Spleen (tissue), 11 donors: ENCODE measurements at regions not wholly inside any gene's neighbourhood (a gene's known extent, or its start where the extent isn't known, plus 50 kb on each side); places are given as distances from the start of the nearest gene placed in this dataset.

Source experiments
- DNase-seq: peaks from one replicate; pipeline ENCODE4 v3.0.0-alpha.2; 2020
- H3K27ac ChIP-seq, 8 donors: fragments of 200-600 bp; sonication (generic) in 7 of 8; 1 replicate in 4 of 8; 2 replicates in 4 of 8; pipeline versions ENCODE4 v1.5.0 to v1.8.0; 2016 to 2021; ENCODE audit warnings: inconsistent platforms in 4 of 8, mild to moderate bottlenecking in 4 of 8, moderate library complexity in 1 of 8
- H3K27me3 ChIP-seq, 7 donors: fragments of 200-600 bp; sonication (generic) in 6 of 7; replicated peaks in 1 of 7; 1 replicate in 4 of 7; 2 replicates in 3 of 7; pipeline versions ENCODE4 v1.5.0 to v1.8.0; 2016 to 2021; ENCODE audit warnings: inconsistent platforms in 3 of 7, mild to moderate bottlenecking in 1 of 7
- H3K36me3 ChIP-seq, 6 donors: fragments of 200-600 bp; sonication (generic) in 5 of 6; 1 replicate in 4 of 6; 2 replicates in 2 of 6; pipeline versions ENCODE4 v1.5.0 to v1.8.0; 2016 to 2021; ENCODE audit warnings: inconsistent platforms in 2 of 6
- H3K4me1 ChIP-seq, 6 donors: fragments of 200-600 bp; sonication (generic) in 5 of 6; 1 replicate in 3 of 6; 2 replicates in 3 of 6; pipeline versions ENCODE4 v1.5.0 to v1.8.0; 2016 to 2021; ENCODE audit warnings: inconsistent platforms in 3 of 6
- H3K4me3 ChIP-seq, 8 donors: fragments of 200-600 bp; sonication (generic) in 7 of 8; 1 replicate in 4 of 8; 2 replicates in 4 of 8; pipeline versions ENCODE4 v1.5.0 to v1.8.0; 2016 to 2021; ENCODE audit warnings: inconsistent platforms in 4 of 8, mild to moderate bottlenecking in 4 of 8, moderate library complexity in 2 of 8
- H3K9me3 ChIP-seq, 8 donors: fragments of 200-600 bp; sonication (generic) in 7 of 8; 1 replicate in 4 of 8; 2 replicates in 4 of 8; pipeline versions ENCODE4 v1.5.0 to v1.8.0; 2016 to 2021; ENCODE audit warnings: inconsistent platforms in 4 of 8
- POLR2A ChIP-seq, 3 donors: fragments of 450-650 bp; IDR thresholded peaks; one replicate each; pipeline ENCODE4 v1.5.1; 2017; ENCODE audit warnings: antibody characterized with exemption in 3 of 3, mild to moderate bottlenecking in 1 of 3
- POLR2AphosphoS5 ChIP-seq, 3 donors: sonication (generic); formaldehyde crosslinking; IDR thresholded peaks; one replicate each; pipeline ENCODE4 v1.5.1; 2017; ENCODE audit warnings: antibody characterized with exemption in 3 of 3
- WGBS, 5 donors: extraction: QIAGEN DNeasy Blood & Tissue Kit in 3 of 5; methylation state at CpG; one replicate each; pipeline versions ENCODE4 v1.1.5 to v1.1.7; 2013 to 2018; 5-methylcytosine and 5-hydroxymethylcytosine counted together
- intact Hi-C: fragments of 100-400 bp; cut with DNase I; formaldehyde crosslinking; loops from one replicate; pipeline ENCODE4 v1.15.0; 2023; ENCODE audit warnings: low total_unique reads
- TF ChIP-seq, protein P1 (sequence below), 11 experiments: fragments of 200-600 bp in 7 of 11; fragments of 450-650 bp in 4 of 11; sonication (generic) in 4 of 11; IDR thresholded peaks in 8 of 11; conservative IDR thresholded peaks in 3 of 11; 1 replicate in 7 of 11; 2 replicates in 4 of 11; pipeline versions ENCODE4 v1.4.0 to v1.8.0; 2016 to 2021; ENCODE audit warnings: antibody characterized with exemption in 11 of 11, inconsistent platforms in 4 of 11, mild to moderate bottlenecking in 1 of 11
- donor health status: healthy with polysubstance abuse.
- donor health status: DM: no; HTN: no; CAD: no; lungs with moderate emphysema.
- donor health status: DM: no; HTN: no; CAD: no.
- donor health status: Bipolar disorder and iron deficiency.
- donor health status: healthy.
- donor health status: DM: no; HTN: no; CAD: no.
- donor health status: DM: yes; HTN: yes; CAD: no.

DNA sequence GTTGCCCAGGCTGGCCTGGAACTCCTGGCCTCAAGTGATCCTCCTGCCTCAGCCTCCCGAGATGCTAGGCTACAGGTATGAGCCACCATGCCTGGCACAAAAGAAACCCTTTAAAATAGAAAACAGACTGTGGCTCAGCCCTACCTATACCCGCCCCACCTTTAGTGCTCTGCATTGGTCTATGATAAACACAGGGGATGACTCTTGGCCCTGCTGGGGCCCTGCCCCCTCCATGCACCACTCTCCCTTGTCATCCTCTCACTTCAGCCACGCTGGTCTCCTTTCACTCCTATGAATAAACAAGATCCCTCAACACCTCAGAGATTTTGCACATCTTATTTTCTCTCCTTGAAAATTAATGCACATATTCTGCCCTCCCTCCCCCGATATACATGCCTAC lies 251.4 kb upstream of the KLF14 start:
- intact Hi-C loops: loop anchor here (10.0 kb wide), 1 partner anchor 59 kb away; no protein-coding TSS in a partner anchor
- H3K36me3 ChIP-seq: peaks cover 0 to 77% (median 6%) of the 10 kb centered on the region in 6 donors
- H3K9me3 ChIP-seq: no peaks in the 10 kb centered on the region
- no peaks in the 10 kb centered on the region for H3K27me3 ChIP-seq
- WGBS, 5 donors: 93 to 97% (median 94%) methylated on average over 4 of the region's 4 CpGs
- TF ChIP-seq, protein P1, sequence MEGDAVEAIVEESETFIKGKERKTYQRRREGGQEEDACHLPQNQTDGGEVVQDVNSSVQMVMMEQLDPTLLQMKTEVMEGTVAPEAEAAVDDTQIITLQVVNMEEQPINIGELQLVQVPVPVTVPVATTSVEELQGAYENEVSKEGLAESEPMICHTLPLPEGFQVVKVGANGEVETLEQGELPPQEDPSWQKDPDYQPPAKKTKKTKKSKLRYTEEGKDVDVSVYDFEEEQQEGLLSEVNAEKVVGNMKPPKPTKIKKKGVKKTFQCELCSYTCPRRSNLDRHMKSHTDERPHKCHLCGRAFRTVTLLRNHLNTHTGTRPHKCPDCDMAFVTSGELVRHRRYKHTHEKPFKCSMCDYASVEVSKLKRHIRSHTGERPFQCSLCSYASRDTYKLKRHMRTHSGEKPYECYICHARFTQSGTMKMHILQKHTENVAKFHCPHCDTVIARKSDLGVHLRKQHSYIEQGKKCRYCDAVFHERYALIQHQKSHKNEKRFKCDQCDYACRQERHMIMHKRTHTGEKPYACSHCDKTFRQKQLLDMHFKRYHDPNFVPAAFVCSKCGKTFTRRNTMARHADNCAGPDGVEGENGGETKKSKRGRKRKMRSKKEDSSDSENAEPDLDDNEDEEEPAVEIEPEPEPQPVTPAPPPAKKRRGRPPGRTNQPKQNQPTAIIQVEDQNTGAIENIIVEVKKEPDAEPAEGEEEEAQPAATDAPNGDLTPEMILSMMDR (IDR thresholded peaks at IDR 0.05 in 8 of 11, conservative IDR thresholded peaks at IDR 0.05 in 3 of 11): no peak
- no peak for TF ChIP-seq POLR2A (IDR thresholded peaks at IDR 0.05)
- TF ChIP-seq POLR2AphosphoS5 (IDR thresholded peaks at IDR 0.05): no peak
- no peak overlapping the region for H3K4me3 ChIP-seq
- H3K4me1 ChIP-seq: peaks cover 36 to 100% (median 73%) of the 10 kb centered on the region in 6 donors
- peak overlapping the region in 5 of 8 donors; percentile 39 to 65 (median 51) for H3K27ac ChIP-seq
- DNase-seq: no peak

GRCh38 chr7:130986261-130986690 lies 252.3 kb upstream of the KLF14 start:
- peak overlapping the region in 7 of 8 donors; percentile 16 to 65 (median 46) for H3K27ac ChIP-seq
- H3K27me3 ChIP-seq: no peaks in the 10 kb centered on the region
- H3K4me1 ChIP-seq: peaks cover 46 to 100% (median 82%) of the 10 kb centered on the region in 6 donors
- intact Hi-C loops: loop anchor here (10.0 kb wide), 1 partner anchor 59 kb away; no protein-coding TSS in a partner anchor
- no peak overlapping the region for H3K4me3 ChIP-seq
- H3K36me3 ChIP-seq: peaks cover 0 to 77% (median 5%) of the 10 kb centered on the region in 6 donors
- DNase-seq: no peak
- H3K9me3 ChIP-seq: no peaks in the 10 kb centered on the region
- WGBS, 5 donors: 52 to 65% (median 59%) methylated on average over 5 to 7 of the region's 7 CpGs
- TF ChIP-seq POLR2AphosphoS5 (IDR thresholded peaks at IDR 0.05) (peak; percentile 25 to 59 (median 58)), POLR2A (IDR thresholded peaks at IDR 0.05) (no peak)
- TF ChIP-seq, protein P1 (IDR thresholded peaks at IDR 0.05 in 8 of 11, conservative IDR thresholded peaks at IDR 0.05 in 3 of 11): no peak

DNA sequence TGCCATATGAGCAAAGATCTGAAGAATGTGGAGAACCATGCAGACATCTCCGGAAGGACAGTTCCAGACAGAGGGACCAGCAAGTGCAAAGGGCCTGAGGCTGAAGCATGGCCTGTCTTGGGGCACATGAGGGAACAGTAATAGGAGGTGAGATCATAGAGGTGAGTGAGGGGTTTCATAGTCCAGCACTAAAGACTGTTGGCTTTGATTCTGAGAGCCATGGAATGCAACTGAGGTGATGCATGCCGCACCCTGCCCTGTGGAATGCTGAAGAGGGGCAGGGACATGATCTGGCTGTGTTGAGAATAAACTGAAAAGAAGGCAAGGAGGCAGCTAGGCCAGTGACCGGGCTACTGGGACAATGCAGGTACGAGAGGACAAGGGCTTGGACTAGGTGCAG lies 253.1 kb upstream of the KLF14 start:
- peaks cover 51 to 100% (median 88%) of the 10 kb centered on the region in 6 donors for H3K4me1 ChIP-seq
- no peaks in the 10 kb centered on the region for H3K9me3 ChIP-seq
- H3K27ac ChIP-seq: peak overlapping the region in 4 of 8 donors; percentile 44 to 65 (median 48)
- H3K4me3 ChIP-seq: no peak overlapping the region
- H3K36me3 ChIP-seq: peaks cover 0 to 77% (median 3%) of the 10 kb centered on the region in 6 donors
- DNase-seq: no peak
- H3K27me3 ChIP-seq: no peaks in the 10 kb centered on the region
- intact Hi-C loops: loop anchor here (10.0 kb wide), 1 partner anchor 58 kb away; no protein-coding TSS in a partner anchor
- TF ChIP-seq, protein P1 (IDR thresholded peaks at IDR 0.05 in 8 of 11, conservative IDR thresholded peaks at IDR 0.05 in 3 of 11): no peak
- TF ChIP-seq POLR2AphosphoS5 (IDR thresholded peaks at IDR 0.05): peak in 1 of 3 donors; percentile 17
- no peak for TF ChIP-seq POLR2A (IDR thresholded peaks at IDR 0.05)
- 95 to 99% (median 97%) methylated on average over 4 of the region's 4 CpGs for WGBS, 5 donors

- peaks cover 0 to 83% (median 2%) of the 10 kb centered on the region in 6 donors for H3K36me3 ChIP-seq
- H3K27me3 ChIP-seq: no peaks in the 10 kb centered on the region
- peak overlapping the region in 5 of 8 donors; percentile 1 to 44 (median 27) for H3K27ac ChIP-seq
- WGBS, 5 donors: 52 to 65% (median 58%) methylated on average over 5 of the region's 5 CpGs
- no peak overlapping the region for H3K4me3 ChIP-seq
- H3K4me1 ChIP-seq: peaks cover 40 to 99% (median 81%) of the 10 kb centered on the region in 6 donors
- H3K9me3 ChIP-seq: no peaks in the 10 kb centered on the region
- intact Hi-C loops: loop anchor here (10.0 kb wide), 1 partner anchor 56 kb away; no protein-coding TSS in a partner anchor
- no peak for TF ChIP-seq POLR2A (IDR thresholded peaks at IDR 0.05)
- no peak for TF ChIP-seq POLR2AphosphoS5 (IDR thresholded peaks at IDR 0.05)
- no peak for DNase-seq
Measured at GRCh38 chr7:130988443-130988842, 254.4 kb upstream of the KLF14 start.
